ENCODE measurements at regions not wholly inside any gene's neighbourhood (a gene's known extent, or its start where the extent isn't known, plus 50 kb on each side); places are given as distances from the start of the nearest gene placed in this dataset.
A peak's percentile ranks its signal among the peaks of the same experiment; 100 is the strongest.

- DNase-seq, result no peak
These were observed 292.4 kb upstream of the USP24 start for GRCh38 chr1:55507578-55507931.

GRCh38 chr1:55506740-55507577, 291.8 kb upstream of the USP24 start:
- DNase-seq, result no peak

GRCh38 chr1:55505326-55505725, 290.2 kb upstream of the USP24 start:
- DNase-seq, result no peak

- no peak for DNase-seq
These were observed 289.2 kb upstream of the USP24 start for GRCh38 chr1:55504306-55504731.

- DNase-seq, result no peak
These were observed 288.6 kb upstream of the USP24 start for GRCh38 chr1:55503663-55504305.

- DNase-seq, result no peak
These were observed 285.4 kb upstream of the USP24 start for GRCh38 chr1:55500601-55501000.

GRCh38 chr1:55490547-55490946, 275.4 kb upstream of the USP24 start:
- DNase-seq, result no peak

GRCh38 chr1:55484173-55484572, 269.0 kb upstream of the USP24 start:
- DNase-seq, result no peak

GRCh38 chr1:55483523-55483922, 268.4 kb upstream of the USP24 start:
- DNase-seq, result peak in 1 of 2 donors; percentile 9

- no peak for DNase-seq
These were observed 266.5 kb upstream of the USP24 start for GRCh38 chr1:55481634-55482033.

GRCh38 chr1:55480029-55480795, 265.0 kb upstream of the USP24 start:
- peak in 1 of 2 donors; percentile 27 for DNase-seq

GRCh38 chr1:55478742-55479141, 263.6 kb upstream of the USP24 start:
- peak in 1 of 2 donors; percentile 33 for DNase-seq

GRCh38 chr1:55477953-55478352, 262.8 kb upstream of the USP24 start:
- DNase-seq, result no peak

GRCh38 chr1:55476445-55477015, 261.4 kb upstream of the USP24 start:
- DNase-seq, result no peak

- peak; percentile 61 to 74 for DNase-seq
These were observed 259.1 kb upstream of the USP24 start for GRCh38 chr1:55474168-55474786.

- DNase-seq, result no peak
These were observed 258.5 kb upstream of the USP24 start for GRCh38 chr1:55473661-55474060.

- no peak for DNase-seq
These were observed 257.6 kb upstream of the USP24 start for GRCh38 chr1:55472784-55473183.

GRCh38 chr1:55472115-55472514, 257.0 kb upstream of the USP24 start:
- no peak for DNase-seq

GRCh38 chr1:55468142-55468795, 253.1 kb upstream of the USP24 start:
- no peak for DNase-seq

- no peak for DNase-seq
These were observed 251.8 kb upstream of the USP24 start for GRCh38 chr1:55466921-55467320.

GRCh38 chr1:55466373-55466772, 251.2 kb upstream of the USP24 start:
- no peak for DNase-seq

- peak in 1 of 2 donors; percentile 15 for DNase-seq
These were observed 249.4 kb upstream of the USP24 start for GRCh38 chr1:55464550-55464949.

Measured in inflammatory macrophage treated with lipopolysaccharide for 1 hour (primary cell).